Panc1 (cell line): ENCODE measurements at regions not wholly inside any gene's neighbourhood (a gene's known extent, or its start where the extent isn't known, plus 50 kb on each side); places are given as distances from the start of the nearest gene placed in this dataset.

Experiments
- ATAC-seq: fragments of 200-7000 bp; cut with Tn5 transposase; 2 replicates; pipeline ENCODE4 v1.9.1; 2020; ENCODE audit warnings: mild to moderate bottlenecking, moderate library complexity
- BruUV-seq: library from RNA; stranded (reverse); fragments of 400-500 nt; replicated peaks from 2 replicates; lab custom pipeline; 2021; lab: Mats Ljungman, UMichigan
- CTCF ChIA-PET: fragments of 300-600 bp; sonication (Branson Sonifier 250); formaldehyde crosslinking; loops from one replicate; lab custom pipeline; 2022; ENCODE audit warnings: antibody characterized with exemption; lab: Charles Lee
- POLR2A ChIA-PET: fragments of 300-600 bp; sonication (Branson Sonifier 250); formaldehyde crosslinking; loops from one replicate; lab custom pipeline; 2022; ENCODE audit warnings: antibody characterized with exemption; lab: Charles Lee
- DNase-seq: peaks from one replicate; pipeline ENCODE4 v3.0.0-alpha.2; 2010; ENCODE audit warnings: low read depth, low spot score
- H3K27ac ChIP-seq: 2 replicates; pipeline ENCODE4 v1.5.1; 2011; ENCODE audit warnings: mild to moderate bottlenecking, low read length, inconsistent platforms
- H3K27me3 ChIP-seq: fragments of 200-500 bp; sonication (Bioruptor generic); 2 replicates; pipeline ENCODE4 v1.6.0; 2014; ENCODE audit warnings: low read length, inconsistent platforms; ENCODE audit not compliant: control insufficient read depth, insufficient read depth
- H3K36me3 ChIP-seq: fragments of 200-500 bp; sonication (Bioruptor generic); 2 replicates; pipeline ENCODE4 v1.5.1; 2014; ENCODE audit warnings: inconsistent platforms, mild to moderate bottlenecking, low read length, moderate library complexity; ENCODE audit not compliant: control insufficient read depth, insufficient read depth
- H3K4me1 ChIP-seq: 2 replicates; pipeline ENCODE4 v1.5.1; 2011; ENCODE audit warnings: inconsistent platforms, mild to moderate bottlenecking, low read length, moderate library complexity; ENCODE audit not compliant: control insufficient read depth, insufficient read depth
- H3K4me3 ChIP-seq, 2 experiments: 2 replicates each; pipeline ENCODE4 v1.5.1; 2011 to 2012; ENCODE audit warnings: low read depth in 2 of 2, low read length in 2 of 2, mild to moderate bottlenecking in 2 of 2, inconsistent platforms in 1 of 2, moderate library complexity in 1 of 2
- H3K9me3 ChIP-seq: fragments of 200-500 bp; sonication (Bioruptor generic); 2 replicates; pipeline ENCODE4 v1.5.1; 2014; ENCODE audit warnings: low read depth, mild to moderate bottlenecking, inconsistent platforms, low read length, moderate library complexity; ENCODE audit not compliant: control insufficient read depth, insufficient read depth
- CTCF ChIP-seq: fragments of 450-650 bp; IDR thresholded peaks from 2 replicates; pipeline ENCODE4 v1.5.1; 2017; ENCODE audit warnings: mild to moderate bottlenecking
- POLR2AphosphoS5 ChIP-seq: IDR thresholded peaks from 2 replicates; pipeline ENCODE4 v1.6.1; 2012; ENCODE audit warnings: mild to moderate bottlenecking, low read depth, low read length, moderate library complexity
- SIN3A ChIP-seq: IDR thresholded peaks from 2 replicates; pipeline ENCODE4 v1.6.1; 2012; ENCODE audit warnings: low read depth, mild to moderate bottlenecking, low read length, moderate library complexity, borderline replicate concordance; ENCODE audit not compliant: insufficient read depth
- TCF7L2 ChIP-seq: IDR thresholded peaks from 2 replicates; pipeline ENCODE4 v1.6.1; 2011; ENCODE audit warnings: mild to moderate bottlenecking, low read depth, low read length, inconsistent platforms
- in situ Hi-C: cut with HindIII; loops from 2 replicates; pipeline ENCODE4 v1.10.0; 2016; ENCODE audit warnings: low sequenced_read_pairs, low pct_unique_long_range_greater_than_20kb
- intact Hi-C: fragments of 100-400 bp; cut with micrococcal nuclease; formaldehyde crosslinking; loops from one replicate; pipeline ENCODE4 v1.10.0; 2022; ENCODE audit not compliant: unreplicated experiment
- TF ChIP-seq, protein P1 (sequence below), 2 experiments: IDR thresholded peaks; 2 replicates each; pipeline ENCODE4 v1.6.1; 2011 to 2012; ENCODE audit warnings: low read depth in 2 of 2, control low read depth in 1 of 2, low read length in 1 of 2, mild to moderate bottlenecking in 1 of 2, moderate library complexity in 1 of 2; ENCODE audit not compliant: insufficient read depth in 1 of 2

DNA sequence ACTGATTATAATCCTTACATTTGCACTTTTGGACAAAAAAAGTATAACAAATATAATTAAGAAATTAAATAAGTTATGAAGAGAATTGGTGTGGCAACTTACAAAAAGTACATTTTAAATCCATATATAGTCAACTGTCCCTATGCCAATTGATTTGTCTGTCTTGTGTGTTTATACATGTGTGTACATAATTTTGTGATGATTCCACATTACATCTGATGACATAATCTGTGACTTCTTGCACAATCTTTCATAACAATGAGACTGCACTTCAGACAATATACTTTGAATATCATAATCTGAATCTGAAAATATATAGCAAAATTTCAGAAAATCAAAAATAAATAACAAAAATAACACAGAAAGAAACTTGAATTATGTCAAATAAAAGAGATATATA lies 953.4 kb downstream of the FAT4 start:
- no peak for DNase-seq
- H3K9me3 ChIP-seq: no peaks in the 10 kb centered on the region
- H3K4me3 ChIP-seq: no peak overlapping the region
- H3K4me1 ChIP-seq: no peaks in the 10 kb centered on the region
- no peak for ATAC-seq
- no peaks in the 10 kb centered on the region for H3K27me3 ChIP-seq
- in situ Hi-C loops (no loop called here), intact Hi-C loops (no loop called here)
- ChIA-PET CTCF (no interaction called here), POLR2A (no interaction called here)
- TF ChIP-seq SIN3A: no peak
- TF ChIP-seq POLR2AphosphoS5: no peak
- TF ChIP-seq TCF7L2: no peak
- TF ChIP-seq, protein P1, sequence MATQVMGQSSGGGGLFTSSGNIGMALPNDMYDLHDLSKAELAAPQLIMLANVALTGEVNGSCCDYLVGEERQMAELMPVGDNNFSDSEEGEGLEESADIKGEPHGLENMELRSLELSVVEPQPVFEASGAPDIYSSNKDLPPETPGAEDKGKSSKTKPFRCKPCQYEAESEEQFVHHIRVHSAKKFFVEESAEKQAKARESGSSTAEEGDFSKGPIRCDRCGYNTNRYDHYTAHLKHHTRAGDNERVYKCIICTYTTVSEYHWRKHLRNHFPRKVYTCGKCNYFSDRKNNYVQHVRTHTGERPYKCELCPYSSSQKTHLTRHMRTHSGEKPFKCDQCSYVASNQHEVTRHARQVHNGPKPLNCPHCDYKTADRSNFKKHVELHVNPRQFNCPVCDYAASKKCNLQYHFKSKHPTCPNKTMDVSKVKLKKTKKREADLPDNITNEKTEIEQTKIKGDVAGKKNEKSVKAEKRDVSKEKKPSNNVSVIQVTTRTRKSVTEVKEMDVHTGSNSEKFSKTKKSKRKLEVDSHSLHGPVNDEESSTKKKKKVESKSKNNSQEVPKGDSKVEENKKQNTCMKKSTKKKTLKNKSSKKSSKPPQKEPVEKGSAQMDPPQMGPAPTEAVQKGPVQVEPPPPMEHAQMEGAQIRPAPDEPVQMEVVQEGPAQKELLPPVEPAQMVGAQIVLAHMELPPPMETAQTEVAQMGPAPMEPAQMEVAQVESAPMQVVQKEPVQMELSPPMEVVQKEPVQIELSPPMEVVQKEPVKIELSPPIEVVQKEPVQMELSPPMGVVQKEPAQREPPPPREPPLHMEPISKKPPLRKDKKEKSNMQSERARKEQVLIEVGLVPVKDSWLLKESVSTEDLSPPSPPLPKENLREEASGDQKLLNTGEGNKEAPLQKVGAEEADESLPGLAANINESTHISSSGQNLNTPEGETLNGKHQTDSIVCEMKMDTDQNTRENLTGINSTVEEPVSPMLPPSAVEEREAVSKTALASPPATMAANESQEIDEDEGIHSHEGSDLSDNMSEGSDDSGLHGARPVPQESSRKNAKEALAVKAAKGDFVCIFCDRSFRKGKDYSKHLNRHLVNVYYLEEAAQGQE (IDR thresholded peaks at IDR 0.05; ENCODE audit: insufficient read depth in 1 of 2, low read depth in 2 of 2, low read length in 1 of 2): no peak
- no peak for TF ChIP-seq CTCF
- no TSS peak for BruUV-seq
- no peaks in the 10 kb centered on the region for H3K36me3 ChIP-seq
- no peak overlapping the region for H3K27ac ChIP-seq

DNA sequence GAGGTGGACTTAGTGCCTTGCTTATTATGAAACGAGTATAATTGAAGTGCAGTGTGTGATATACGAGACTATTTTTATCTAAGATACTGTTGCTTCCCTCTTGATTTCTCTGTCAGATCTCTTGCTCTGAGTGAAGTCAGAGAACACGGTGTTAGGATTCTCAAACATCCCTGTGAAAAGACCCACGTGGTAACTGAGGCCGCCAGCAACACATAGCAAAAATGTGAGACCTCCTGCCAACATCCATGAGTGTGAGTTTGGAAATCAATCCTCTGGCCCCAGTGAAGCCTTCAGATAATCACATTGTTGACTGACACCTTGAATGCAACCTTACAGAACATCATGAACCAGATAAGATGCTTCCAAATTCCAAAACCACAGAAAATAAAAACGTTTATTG lies 954.4 kb downstream of the FAT4 start:
- no TSS peak for BruUV-seq
- CTCF ChIA-PET: no interaction called here

More for the DNA sequence above, 954.4 kb downstream of the FAT4 start:
- intact Hi-C loops (no loop called here), in situ Hi-C loops (no loop called here)
- POLR2A ChIA-PET: no interaction called here
- H3K27ac ChIP-seq: no peak overlapping the region
- H3K36me3 ChIP-seq: no peaks in the 10 kb centered on the region
- H3K27me3 ChIP-seq: no peaks in the 10 kb centered on the region
- H3K9me3 ChIP-seq: no peaks in the 10 kb centered on the region
- no peak overlapping the region for H3K4me3 ChIP-seq
- TF ChIP-seq TCF7L2: no peak
- no peak for TF ChIP-seq SIN3A
- TF ChIP-seq CTCF: no peak
- TF ChIP-seq, protein P1 (IDR thresholded peaks at IDR 0.05; ENCODE audit: insufficient read depth in 1 of 2, low read depth in 2 of 2, low read length in 1 of 2): no peak
- no peak for TF ChIP-seq POLR2AphosphoS5
- no peaks in the 10 kb centered on the region for H3K4me1 ChIP-seq
- no peak for ATAC-seq
- no peak for DNase-seq
